HCT116 (cell line): ENCODE measurements at regions not wholly inside any gene's neighbourhood (a gene's known extent, or its start where the extent isn't known, plus 50 kb on each side); places are given as distances from the start of the nearest gene placed in this dataset.

Experiments
- CEBPB ChIP-seq: IDR thresholded peaks from 2 replicates; pipeline ENCODE4 v1.6.1; 2012; ENCODE audit warnings: low read depth
- POLR2A ChIP-seq: IDR thresholded peaks from 2 replicates; pipeline ENCODE4 v1.7.0; 2011; ENCODE audit warnings: borderline replicate concordance; ENCODE audit not compliant: insufficient read depth, insufficient read length; ENCODE audit errors: extremely low read depth

DNA sequence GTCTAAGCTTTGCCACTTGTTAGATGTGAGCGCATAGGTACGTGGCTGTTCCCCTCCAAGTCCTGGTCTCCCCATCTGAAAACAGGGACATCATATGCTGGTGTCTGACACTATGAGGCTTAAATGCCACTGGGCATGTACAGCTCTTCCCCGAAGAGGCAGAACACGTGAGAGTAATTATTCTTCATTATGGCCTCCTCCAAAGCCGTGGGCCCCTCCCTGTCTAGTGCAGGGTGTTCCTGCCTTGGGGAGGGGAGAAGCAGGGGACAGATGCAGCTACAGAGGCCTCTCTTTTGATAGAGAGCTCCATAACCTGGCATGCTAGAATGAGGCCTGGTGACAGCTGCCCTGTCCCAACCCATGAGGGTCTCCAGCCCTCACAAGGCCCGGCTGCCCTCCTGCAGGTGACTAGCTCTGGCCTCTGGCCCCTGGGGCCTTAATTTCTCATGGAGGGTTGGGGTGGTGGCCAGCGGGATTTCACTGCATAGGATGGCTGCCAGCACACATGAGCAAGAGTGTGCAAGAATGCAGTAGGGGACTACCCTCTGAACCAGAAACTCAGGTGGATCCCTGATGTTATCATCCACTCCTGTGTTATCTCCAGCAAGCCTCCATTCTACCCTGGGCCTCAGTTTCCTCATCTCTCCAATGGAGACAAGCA, 334.6 kb downstream of the MN1 start:
- TF ChIP-seq POLR2A (no peak), CEBPB (no peak)
